ENCODE measurements at regions not wholly inside any gene's neighbourhood (a gene's known extent, or its start where the extent isn't known, plus 50 kb on each side); places are given as distances from the start of the nearest gene placed in this dataset.
"Not testable (repeated sequence)": the region's sequence is repeated elsewhere in the genome, so short reads cannot be mapped to it uniquely, and the experiment has no call there.

- DNase-seq (ENCODE audit: low read depth) = not testable (repeated sequence)
These were observed 58.8 kb upstream of the ANKRD30BL start for GRCh38 chr2:132220589-132220988.

- not testable (repeated sequence) for DNase-seq (ENCODE audit: low read depth)
These were observed 60.1 kb upstream of the ANKRD30BL start for GRCh38 chr2:132221886-132222285.

GRCh38 chr2:132252191-132252893 is 90.6 kb upstream of the ANKRD30BL start:
- DNase-seq (ENCODE audit: low read depth) = no peak

DNA sequence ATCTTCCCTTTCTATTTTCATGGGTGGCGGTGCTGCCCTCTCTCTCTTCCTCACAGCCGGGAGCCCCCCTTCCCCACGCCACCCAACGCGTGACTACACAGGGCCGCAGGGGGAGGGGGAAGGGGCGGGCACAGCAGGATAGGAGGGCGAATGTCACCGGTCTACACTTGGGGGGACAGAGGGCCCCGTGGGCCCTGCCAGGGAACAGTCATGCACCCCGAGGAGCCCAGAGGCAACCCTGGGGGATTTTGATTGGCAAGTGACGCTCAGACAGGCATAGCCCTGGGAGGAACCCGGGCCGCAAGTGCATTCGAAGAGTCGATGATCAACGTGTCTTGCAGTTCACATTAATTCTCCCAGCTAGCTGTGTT is 91.1 kb upstream of the ANKRD30BL start:
- DNase-seq (ENCODE audit: low read depth) = no peak

DNA sequence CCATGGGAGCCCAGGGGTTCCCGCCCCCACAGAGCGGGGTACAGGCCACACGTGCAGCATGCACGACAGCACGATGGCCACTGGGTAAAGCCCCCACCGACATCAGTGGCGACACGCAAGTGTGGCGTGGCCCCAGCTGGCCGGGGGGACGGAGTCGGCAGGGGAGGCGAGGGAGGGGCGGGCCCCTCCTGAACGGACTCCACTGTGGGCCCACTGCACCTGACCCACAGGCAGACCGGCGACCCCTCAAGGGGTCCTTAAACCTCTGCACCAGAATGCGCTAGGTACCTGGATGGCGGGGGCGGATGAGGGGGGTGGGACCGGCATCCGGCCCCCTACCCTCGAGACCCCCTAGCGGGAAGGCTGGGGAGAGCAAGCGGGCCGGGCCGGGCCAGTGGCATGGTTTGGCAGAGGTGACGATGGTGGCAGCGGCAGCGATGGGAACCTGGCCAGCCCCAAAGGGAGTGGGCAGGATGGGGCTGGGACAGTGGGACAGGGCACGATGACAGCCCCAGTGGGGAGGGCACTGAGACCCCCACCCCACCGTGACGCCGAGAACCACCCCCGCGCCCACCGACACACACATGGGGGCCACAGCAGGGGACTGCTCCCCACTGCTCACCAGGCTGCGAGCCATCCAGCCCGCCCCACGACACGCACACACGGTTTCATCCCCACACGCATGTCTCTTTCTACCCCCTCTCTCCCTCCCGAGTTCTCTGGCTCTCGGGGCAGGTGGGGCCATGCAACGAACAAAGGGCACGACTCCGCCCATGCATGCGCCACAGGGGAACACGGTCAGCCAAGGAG is 91.9 kb upstream of the ANKRD30BL start:
- no peak for DNase-seq (ENCODE audit: low read depth)

DNA sequence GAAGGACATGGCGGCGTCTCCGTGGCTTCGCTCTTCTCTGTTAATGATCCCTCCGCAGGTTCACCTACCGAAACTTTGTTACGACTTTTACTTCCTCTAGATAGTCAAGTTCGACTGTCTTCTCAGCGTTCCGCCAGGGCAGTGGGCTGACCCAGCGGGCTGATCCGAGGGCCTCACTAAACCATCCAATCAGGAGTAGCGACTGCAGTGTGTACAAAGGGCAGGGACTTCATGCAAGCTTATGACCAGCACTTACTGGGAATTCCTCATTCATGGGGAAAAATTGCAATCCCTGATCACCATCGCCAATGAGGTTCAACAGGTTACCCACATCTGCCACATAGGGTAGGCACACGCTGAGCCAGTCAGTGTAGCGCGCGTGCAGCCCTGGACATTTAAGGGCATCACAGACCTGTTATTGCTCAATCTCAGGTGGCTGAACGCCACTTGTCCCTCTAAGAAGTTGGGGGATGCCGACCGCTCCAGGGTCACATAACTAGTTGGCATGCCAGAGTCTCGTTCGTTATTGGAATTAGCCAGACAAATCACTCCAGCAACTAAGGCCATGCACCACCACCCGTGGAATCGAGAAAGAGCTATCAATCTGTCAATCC is 92.7 kb upstream of the ANKRD30BL start:
- not testable (repeated sequence) for DNase-seq (ENCODE audit: low read depth)

DNA sequence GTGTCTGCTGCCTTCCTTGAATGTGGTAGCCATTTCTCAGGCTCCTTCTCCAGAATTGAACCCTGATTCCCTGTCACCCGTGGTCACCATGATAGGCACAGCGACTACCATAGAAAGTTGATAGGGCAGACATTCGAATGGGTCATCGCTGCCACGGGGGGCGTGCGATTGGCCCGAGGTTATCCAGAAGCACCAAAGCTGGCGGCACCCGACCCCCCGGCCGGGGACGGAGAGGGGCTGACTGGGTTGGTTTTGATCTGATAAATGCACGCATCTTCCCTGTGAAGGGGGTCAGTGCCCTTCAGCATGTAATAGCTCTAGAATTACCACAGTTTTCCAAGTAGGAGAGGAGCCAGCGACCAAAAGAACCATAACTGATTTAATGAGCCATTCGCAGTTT is 94.0 kb upstream of the ANKRD30BL start:
- DNase-seq (ENCODE audit: low read depth) = no peak

DNA sequence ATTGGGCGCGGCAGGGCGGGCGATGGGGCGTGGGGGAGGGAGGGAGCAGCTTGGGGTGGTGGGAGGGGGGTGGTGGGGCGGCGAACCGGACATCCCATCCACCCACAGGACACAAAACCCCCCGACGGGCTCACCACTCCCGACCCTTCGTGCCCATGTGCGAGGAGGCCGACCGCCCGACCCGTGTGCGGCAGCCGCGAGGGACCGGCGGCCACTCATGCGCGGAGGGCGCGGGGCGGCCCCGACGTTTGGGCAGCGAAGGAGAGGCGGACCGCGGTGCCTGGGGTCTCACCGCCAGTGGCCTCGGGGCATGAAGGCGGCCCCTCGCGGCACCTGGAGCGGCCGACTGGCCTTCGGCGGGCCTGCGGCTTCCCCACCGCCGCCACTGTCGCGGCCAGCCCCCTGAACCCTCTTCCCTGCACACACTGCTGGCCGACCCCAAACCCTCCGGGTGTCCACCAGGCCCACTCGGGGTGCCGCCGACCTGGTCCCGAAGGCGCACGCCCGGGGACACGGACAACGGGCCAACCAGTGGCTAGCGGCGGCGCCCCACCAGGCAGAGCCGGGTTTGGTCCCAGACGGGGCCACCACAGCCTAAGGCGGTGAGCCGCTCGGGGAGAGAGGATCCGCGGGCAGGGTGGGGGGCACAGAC is 94.6 kb upstream of the ANKRD30BL start:
- DNase-seq (ENCODE audit: low read depth) = no peak

- not testable (repeated sequence) for DNase-seq (ENCODE audit: low read depth)
These were observed 95.2 kb upstream of the ANKRD30BL start for GRCh38 chr2:132256903-132257300.

DNA sequence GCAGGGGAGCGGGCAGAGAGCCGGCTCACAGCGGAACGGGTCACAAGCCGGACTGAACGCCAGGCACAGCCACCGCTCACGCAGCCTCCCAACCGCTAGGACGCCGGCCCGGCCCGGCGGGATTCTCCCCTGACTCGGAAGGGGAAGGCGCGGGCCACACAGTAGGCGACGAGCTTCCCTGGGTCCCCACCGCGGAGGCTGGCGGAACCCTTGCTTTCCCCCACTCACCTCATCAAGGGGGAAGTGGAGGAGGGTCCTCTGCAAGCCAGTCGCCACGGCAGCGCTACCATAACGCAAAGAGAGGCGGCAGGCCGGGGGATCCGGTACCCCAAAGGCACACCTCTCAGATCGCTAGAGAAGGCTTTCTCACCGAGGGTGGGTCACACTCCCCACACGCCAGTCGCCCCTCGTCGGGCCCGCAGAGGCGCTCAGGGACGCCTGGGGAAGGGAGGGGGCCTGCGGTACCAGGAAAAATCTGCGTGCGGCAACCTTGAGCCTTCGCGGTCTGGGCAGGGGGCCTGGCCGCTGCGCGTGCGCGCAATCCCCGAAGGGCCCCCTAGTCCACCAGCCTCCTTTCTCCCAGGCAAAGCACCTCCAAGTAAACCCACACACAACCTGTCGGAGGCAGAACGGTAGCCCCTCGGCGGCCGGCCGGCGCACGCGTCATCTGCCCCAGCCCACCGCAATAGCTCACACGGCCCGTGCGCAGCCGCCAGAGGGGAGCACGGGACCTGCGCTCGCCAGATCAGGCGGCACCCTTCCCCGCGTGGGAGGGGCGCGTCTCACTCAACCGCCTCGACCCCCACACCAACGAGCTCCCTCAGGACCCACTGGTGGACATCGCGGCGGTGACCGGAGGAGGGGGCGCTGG is 95.8 kb upstream of the ANKRD30BL start:
- DNase-seq (ENCODE audit: low read depth) = not testable (repeated sequence)

DNA sequence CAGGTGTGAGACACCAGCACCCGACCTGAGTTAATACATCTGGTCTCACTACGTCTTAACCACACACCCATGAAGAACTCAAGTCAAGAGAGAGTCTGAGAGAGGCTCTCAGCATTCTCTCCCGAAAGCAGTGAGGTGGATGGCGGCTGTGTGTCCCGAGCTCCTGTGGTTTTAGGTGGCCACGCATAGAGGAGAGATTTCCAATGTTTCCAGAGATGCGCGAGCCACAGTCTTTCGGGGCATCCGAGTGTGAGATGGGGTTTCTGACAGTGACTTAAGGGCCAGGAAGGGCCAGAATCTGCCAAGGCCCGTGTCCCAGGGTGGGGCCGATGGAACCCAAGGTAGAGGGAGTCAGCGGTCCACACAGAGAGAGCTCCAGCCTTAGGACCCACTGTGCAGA is 97.5 kb upstream of the ANKRD30BL start:
- not testable (repeated sequence) for DNase-seq (ENCODE audit: low read depth)

- not testable (repeated sequence) for DNase-seq (ENCODE audit: low read depth)
These were observed 103.8 kb upstream of the ANKRD30BL start for GRCh38 chr2:132265595-132265994.

GRCh38 chr2:132267105-132267497 is 105.3 kb upstream of the ANKRD30BL start:
- no peak for DNase-seq (ENCODE audit: low read depth)

DNA sequence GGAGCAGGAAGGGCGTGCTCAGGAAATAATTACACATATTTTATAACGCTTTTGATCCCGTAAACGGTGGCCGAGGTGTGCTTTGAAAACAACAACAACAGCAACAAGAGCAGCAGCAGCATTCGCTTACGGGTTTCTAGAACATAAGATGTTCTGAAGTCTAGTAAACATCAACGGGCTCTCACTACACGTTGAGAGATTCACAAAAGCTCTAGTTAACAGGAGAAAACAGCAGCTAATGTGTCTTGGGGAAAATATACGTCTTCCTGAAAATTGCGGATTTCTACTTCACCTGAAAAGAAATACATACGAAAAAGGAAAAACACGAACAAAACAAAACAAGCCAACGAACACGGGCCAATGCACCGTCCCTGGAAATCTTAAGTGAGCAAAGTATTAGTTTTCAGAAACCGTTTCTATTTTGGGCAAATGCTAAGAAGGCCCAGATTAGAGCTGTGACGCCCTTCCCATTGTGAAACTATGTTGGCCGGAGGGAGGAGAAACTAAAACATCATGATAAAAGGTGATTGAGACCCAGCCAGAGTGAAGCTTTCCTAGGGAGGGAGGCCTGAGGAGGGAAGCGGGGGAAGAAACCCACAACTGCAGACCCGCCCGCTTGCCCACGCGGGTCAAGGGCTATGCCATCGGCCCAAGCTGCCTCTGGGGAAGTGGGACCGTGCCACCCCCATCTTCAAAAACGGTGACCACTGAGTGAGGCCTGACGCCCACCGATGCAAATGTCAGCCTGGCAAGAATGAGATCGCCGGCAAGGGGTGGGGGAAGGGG is 105.9 kb upstream of the ANKRD30BL start:
- DNase-seq (ENCODE audit: low read depth) = not testable (repeated sequence)

- not testable (repeated sequence) for DNase-seq (ENCODE audit: low read depth)
These were observed 106.7 kb upstream of the ANKRD30BL start for GRCh38 chr2:132268284-132268976.

DNA sequence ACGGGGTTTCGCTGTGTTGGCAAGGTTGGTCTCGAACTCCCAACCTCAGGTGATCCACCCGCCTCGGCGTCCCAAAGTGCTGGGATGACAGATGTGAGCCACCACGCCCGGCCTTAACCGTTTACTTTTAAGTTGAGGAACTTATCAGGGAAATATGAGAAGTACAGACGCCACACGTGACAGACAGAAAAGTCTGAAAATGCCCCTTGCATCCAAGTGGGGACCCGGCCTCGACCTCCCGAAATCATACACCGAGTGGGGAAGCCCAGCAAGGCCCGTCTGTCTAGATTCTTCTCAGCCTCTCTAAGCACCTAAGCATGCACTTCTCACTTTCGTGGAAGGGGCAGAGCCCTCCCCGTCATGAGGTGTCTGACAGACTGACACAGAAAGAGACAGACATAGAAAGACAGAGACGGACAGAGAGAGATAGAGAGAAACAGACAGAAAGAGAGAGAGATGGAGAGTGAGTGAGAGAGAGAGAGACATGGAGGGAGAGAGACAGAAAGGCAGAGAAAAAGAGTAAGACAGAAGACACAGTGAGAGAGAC is 107.3 kb upstream of the ANKRD30BL start:
- no peak for DNase-seq (ENCODE audit: low read depth)

GRCh38 chr2:132270255-132270654 is 108.5 kb upstream of the ANKRD30BL start:
- DNase-seq (ENCODE audit: low read depth) = no peak

- DNase-seq (ENCODE audit: low read depth) = no peak
These were observed 109.3 kb upstream of the ANKRD30BL start for GRCh38 chr2:132270981-132271546.

- DNase-seq (ENCODE audit: low read depth) = not testable (repeated sequence)
These were observed 110.0 kb upstream of the ANKRD30BL start for GRCh38 chr2:132271794-132272193.

Data from GM04504 (cell line).